CD14-positive monocyte (primary cell): ENCODE measurements at regions not wholly inside any gene's neighbourhood (a gene's known extent, or its start where the extent isn't known, plus 50 kb on each side); places are given as distances from the start of the nearest gene placed in this dataset.
A peak's percentile ranks its signal among the peaks of the same experiment; 100 is the strongest.

Experiments used
- DNase-seq, 3 donors: peaks; one replicate each; pipeline ENCODE4 v3.0.0-alpha.2; 2011 to 2022
- H2AFZ ChIP-seq: 2 replicates; pipeline ENCODE4 v1.6.0; 2012; ENCODE audit warnings: mild to moderate bottlenecking, low read depth, low read length, inconsistent platforms; ENCODE audit not compliant: insufficient read depth, poor library complexity, severe bottlenecking
- H3K27ac ChIP-seq, 2 donors: 1 replicate in 1 of 2; 2 replicates in 1 of 2; pipeline ENCODE4 v1.5.1; 2012 to 2013; ENCODE audit warnings: low read length in 2 of 2, control low read depth in 1 of 2, inconsistent platforms in 1 of 2, low read depth in 1 of 2, mild to moderate bottlenecking in 1 of 2
- H3K27me3 ChIP-seq, 2 donors: one replicate each; pipeline versions ENCODE4 v1.6.0 to v1.6.1; 2011 to 2013; ENCODE audit warnings: low read length in 2 of 2; ENCODE audit not compliant: control insufficient read depth in 2 of 2, insufficient read depth in 2 of 2
- H3K36me3 ChIP-seq, 2 donors: replicated peaks in 1 of 2; 1 replicate in 1 of 2; 2 replicates in 1 of 2; pipeline versions ENCODE4 v1.5.1 to v1.6.1; 2012 to 2013; ENCODE audit warnings: low read length in 2 of 2, control low read depth in 1 of 2, inconsistent platforms in 1 of 2, mild to moderate bottlenecking in 1 of 2; ENCODE audit not compliant: insufficient read depth in 2 of 2, control insufficient read depth in 1 of 2
- H3K4me1 ChIP-seq, 2 donors: 1 replicate in 1 of 2; 2 replicates in 1 of 2; pipeline versions ENCODE4 v1.5.1 to v1.6.1; 2012 to 2013; ENCODE audit warnings: low read length in 2 of 2, control low read depth in 1 of 2, inconsistent platforms in 1 of 2, mild to moderate bottlenecking in 1 of 2, moderate library complexity in 1 of 2; ENCODE audit not compliant: insufficient read depth in 2 of 2, control insufficient read depth in 1 of 2
- H3K4me2 ChIP-seq: replicated peaks from 2 replicates; pipeline ENCODE3; 2012; ENCODE audit warnings: low read length, moderate library complexity, mild to moderate bottlenecking; ENCODE audit not compliant: poor library complexity, severe bottlenecking; ENCODE audit errors: extremely low read depth
- H3K4me3 ChIP-seq, 3 experiments: fragments of 200-600 bp in 1 of 3; sonication (generic) in 1 of 3; replicated peaks in 1 of 3; 1 replicate in 2 of 3; 2 replicates in 1 of 3; pipeline ENCODE4 v1.5.1; 2011 to 2013; ENCODE audit warnings: low read length in 3 of 3, mild to moderate bottlenecking in 3 of 3, control low read depth in 2 of 3, low read depth in 2 of 3, inconsistent platforms in 1 of 3, moderate library complexity in 1 of 3
- H3K79me2 ChIP-seq: 2 replicates; pipeline ENCODE4 v1.6.0; 2012; ENCODE audit warnings: mild to moderate bottlenecking, control low read depth, inconsistent platforms, low read length, moderate library complexity; ENCODE audit not compliant: insufficient read depth
- H3K9ac ChIP-seq: 2 replicates; pipeline ENCODE4 v1.6.0; 2017; ENCODE audit warnings: low read length, mild to moderate bottlenecking; ENCODE audit not compliant: insufficient read depth, poor library complexity, severe bottlenecking
- H3K9me3 ChIP-seq, 2 donors: replicated peaks in 1 of 2; 1 replicate in 1 of 2; 2 replicates in 1 of 2; pipeline versions ENCODE4 v1.5.1 to v1.6.1; 2012 to 2013; ENCODE audit warnings: low read length in 2 of 2, control low read depth in 1 of 2; ENCODE audit not compliant: control insufficient read depth in 1 of 2, insufficient read depth in 1 of 2
- H4K20me1 ChIP-seq: 2 replicates; pipeline ENCODE4 v1.6.0; 2012; ENCODE audit warnings: mild to moderate bottlenecking, low read length, control low read depth, moderate library complexity; ENCODE audit not compliant: insufficient read depth
- H3K27ac Mint-ChIP-seq, 7 donors: one replicate each; pipeline ENCODE4 v1.8.0; 2020; ENCODE audit warnings: mild to moderate bottlenecking in 7 of 7, mixed read lengths in 7 of 7, moderate library complexity in 6 of 7, inconsistent platforms in 2 of 7
- H3K27me3 Mint-ChIP-seq, 3 donors: one replicate each; pipeline ENCODE4 v1.8.0; 2021 to 2022; ENCODE audit warnings: low read depth in 3 of 3, mild to moderate bottlenecking in 3 of 3, mixed read lengths in 3 of 3, moderate library complexity in 3 of 3, inconsistent platforms in 1 of 3
- H3K36me3 Mint-ChIP-seq, 2 donors: one replicate each; pipeline ENCODE4 v1.8.0; 2020; ENCODE audit warnings: mixed read lengths in 2 of 2, inconsistent platforms in 1 of 2, mild to moderate bottlenecking in 1 of 2
- H3K4me1 Mint-ChIP-seq: one replicate; pipeline ENCODE4 v1.8.0; 2020; ENCODE audit warnings: mild to moderate bottlenecking, mixed read lengths
- H3K4me3 Mint-ChIP-seq, 2 donors: one replicate each; pipeline ENCODE4 v1.8.0; 2020; ENCODE audit warnings: mild to moderate bottlenecking in 2 of 2, mixed read lengths in 2 of 2, moderate library complexity in 1 of 2
- H3K9me3 Mint-ChIP-seq, 7 donors: one replicate each; pipeline ENCODE4 v1.8.0; 2020 to 2022; ENCODE audit warnings: mixed read lengths in 7 of 7, mild to moderate bottlenecking in 6 of 7, moderate library complexity in 6 of 7, inconsistent platforms in 2 of 7
- CTCF ChIP-seq: fragments of 200-600 bp; IDR thresholded peaks from one replicate; pipeline ENCODE4 v1.8.0; 2022; ENCODE audit warnings: antibody characterized with exemption, mild to moderate bottlenecking
- WGBS: methylation state at CpG from one replicate; pipeline ENCODE4 v1.1.5; 2013; ENCODE audit warnings: missing lambda C conversion rate; ENCODE audit not compliant: insufficient coverage; 5-methylcytosine and 5-hydroxymethylcytosine counted together
- intact Hi-C, 2 donors: fragments of 100-400 bp; cut with micrococcal nuclease; formaldehyde crosslinking; loops; one replicate each; pipeline versions ENCODE4 v1.15.0 to v1.15.1; 2023

GRCh38 chr13:33375421-33375820 is 89.9 kb upstream of the STARD13 start:
- Mint-ChIP-seq H3K36me3 (peaks cover 0 to 2% of the 10 kb centered on the region in 2 donors), H3K27ac (peak overlapping the region in 1 of 7 donors; percentile 61), H3K4me1 (peaks cover 1% of the 10 kb centered on the region), H3K27me3 (no peaks in the 10 kb centered on the region), H3K4me3 (no peak overlapping the region), H3K9me3 (peaks cover 4 to 15% (median 9%) of the 10 kb centered on the region in 7 donors)
- DNase-seq, result peak in 2 of 3 donors; percentile 27 to 70
- H3K4me3 ChIP-seq, result no peak overlapping the region
- H4K20me1 ChIP-seq, result no peaks in the 10 kb centered on the region
- WGBS, result no CpG with 5 or more reads among the region's 1 CpG
- no peaks in the 10 kb centered on the region for H3K4me1 ChIP-seq
- no peaks in the 10 kb centered on the region for H3K27me3 ChIP-seq
- no peak overlapping the region for H2AFZ ChIP-seq
- H3K27ac ChIP-seq, result no peak overlapping the region
- no peaks in the 10 kb centered on the region for H3K79me2 ChIP-seq
- intact Hi-C loops, result no loop called here
- no peak overlapping the region for H3K4me2 ChIP-seq
- no peak for TF ChIP-seq CTCF
- peaks cover 10 to 11% of the 10 kb centered on the region in 2 donors for H3K9me3 ChIP-seq
- H3K9ac ChIP-seq, result no peak overlapping the region
- no peaks in the 10 kb centered on the region for H3K36me3 ChIP-seq

GRCh38 chr13:33376212-33376611 is 90.7 kb upstream of the STARD13 start:
- H4K20me1 ChIP-seq, result no peaks in the 10 kb centered on the region
- H3K9me3 ChIP-seq, result peaks cover 10 to 11% of the 10 kb centered on the region in 2 donors
- H3K9ac ChIP-seq, result no peak overlapping the region
- Mint-ChIP-seq H3K27ac (peak overlapping the region in 1 of 7 donors; percentile 36), H3K27me3 (no peaks in the 10 kb centered on the region), H3K36me3 (peaks cover 0 to 2% of the 10 kb centered on the region in 2 donors), H3K4me1 (peaks cover 1% of the 10 kb centered on the region), H3K9me3 (peaks cover 4 to 15% (median 9%) of the 10 kb centered on the region in 7 donors), H3K4me3 (no peak overlapping the region)
- intact Hi-C loops, result no loop called here
- no peak for TF ChIP-seq CTCF
- H3K36me3 ChIP-seq, result no peaks in the 10 kb centered on the region
- no peak overlapping the region for H3K4me3 ChIP-seq
- no peak for DNase-seq
- H2AFZ ChIP-seq, result no peak overlapping the region
- no CpG with 5 or more reads among the region's 1 CpG for WGBS
- no peaks in the 10 kb centered on the region for H3K79me2 ChIP-seq
- no peak overlapping the region for H3K27ac ChIP-seq
- H3K4me2 ChIP-seq, result no peak overlapping the region
- H3K27me3 ChIP-seq, result no peaks in the 10 kb centered on the region
- H3K4me1 ChIP-seq, result no peaks in the 10 kb centered on the region
